CD4-positive, alpha-beta T cell treated with Interleukin-6 at 100 ng/mL for 8 hours (primary cell): ENCODE measurements at regions not wholly inside any gene's neighbourhood (a gene's known extent, or its start where the extent isn't known, plus 50 kb on each side); places are given as distances from the start of the nearest gene placed in this dataset.

Experiments used
- DNase-seq: peaks from one replicate; pipeline ENCODE4 v3.0.0-alpha.2; 2020; ENCODE audit warnings: mixed read lengths, low spot score

- no peak for DNase-seq
Measured at GRCh38 chr22:27416511-27417420, 384.8 kb downstream of the MN1 start.

- no peak for DNase-seq
Measured at GRCh38 chr22:27417421-27417814, 384.1 kb downstream of the MN1 start.

GRCh38 chr22:27418261-27418660 lies 383.3 kb downstream of the MN1 start:
- no peak for DNase-seq

GRCh38 chr22:27419473-27419872 lies 382.1 kb downstream of the MN1 start:
- no peak for DNase-seq

GRCh38 chr22:27420195-27420816 lies 381.2 kb downstream of the MN1 start:
- no peak for DNase-seq

GRCh38 chr22:27420817-27421361 lies 380.7 kb downstream of the MN1 start:
- DNase-seq: no peak

- DNase-seq: no peak
Measured at GRCh38 chr22:27422442-27422841, 379.1 kb downstream of the MN1 start.

- DNase-seq: no peak
Measured at GRCh38 chr22:27424319-27424718, 377.2 kb downstream of the MN1 start.

GRCh38 chr22:27429476-27429875 lies 372.1 kb downstream of the MN1 start:
- DNase-seq: no peak

GRCh38 chr22:27431081-27431480 lies 370.5 kb downstream of the MN1 start:
- no peak for DNase-seq

- DNase-seq: no peak
Measured at GRCh38 chr22:27431896-27432295, 369.7 kb downstream of the MN1 start.

GRCh38 chr22:27433099-27433498 lies 368.5 kb downstream of the MN1 start:
- DNase-seq: no peak

- DNase-seq: no peak
Measured at GRCh38 chr22:27433585-27434190, 367.9 kb downstream of the MN1 start.

GRCh38 chr22:27434898-27435297 lies 366.7 kb downstream of the MN1 start:
- no peak for DNase-seq

- no peak for DNase-seq
Measured at GRCh38 chr22:27435844-27436576, 365.5 kb downstream of the MN1 start.

- DNase-seq: no peak
Measured at GRCh38 chr22:27436591-27436990, 365.0 kb downstream of the MN1 start.

- no peak for DNase-seq
Measured at GRCh38 chr22:27437570-27437969, 364.0 kb downstream of the MN1 start.

- DNase-seq: no peak
Measured at GRCh38 chr22:27438271-27438980, 363.1 kb downstream of the MN1 start.

GRCh38 chr22:27439131-27439530 lies 362.4 kb downstream of the MN1 start:
- DNase-seq: no peak

GRCh38 chr22:27440304-27440865 lies 361.2 kb downstream of the MN1 start:
- no peak for DNase-seq
